Ovary (tissue), 7 donors: ENCODE measurements at regions not wholly inside any gene's neighbourhood (a gene's known extent, or its start where the extent isn't known, plus 50 kb on each side); places are given as distances from the start of the nearest gene placed in this dataset.
"Not testable (repeated sequence)": the region's sequence is repeated elsewhere in the genome, so short reads cannot be mapped to it uniquely, and the experiment has no call there.

ENCODE experiments used
- DNase-seq, 5 donors: peaks; one replicate each; pipeline ENCODE4 v3.0.0-alpha.2; 2019 to 2020
- H3K27ac ChIP-seq, 2 donors: fragments of 200-600 bp; one replicate each; pipeline versions ENCODE4 v1.5.1 to v1.8.0; 2019 to 2022
- H3K27me3 ChIP-seq: fragments of 200-600 bp; one replicate; pipeline ENCODE4 v1.8.0; 2022
- H3K36me3 ChIP-seq: fragments of 200-600 bp; sonication (generic); one replicate; pipeline ENCODE4 v1.5.1; 2019
- H3K4me1 ChIP-seq: one replicate; pipeline ENCODE4 v1.8.1; 2013; ENCODE audit warnings: mild to moderate bottlenecking, moderate library complexity; ENCODE audit not compliant: insufficient read depth
- H3K4me3 ChIP-seq: fragments of 200-600 bp; sonication (generic); one replicate; pipeline ENCODE4 v1.5.1; 2017
- H3K9me3 ChIP-seq, 2 donors: fragments of 200-600 bp in 1 of 2; sonication (generic) in 1 of 2; one replicate each; pipeline versions ENCODE4 v1.5.1 to v1.8.1; 2013 to 2019; ENCODE audit warnings: mild to moderate bottlenecking in 1 of 2, moderate library complexity in 1 of 2
- CTCF ChIP-seq, 3 donors: fragments of 450-650 bp in 2 of 3; fragments of 200-600 bp in 1 of 3; IDR thresholded peaks; one replicate each; pipeline versions ENCODE4 v1.5.1 to v1.8.0; 2016 to 2022; ENCODE audit warnings: antibody characterized with exemption in 3 of 3, mild to moderate bottlenecking in 1 of 3
- EP300 ChIP-seq: sonication (generic); formaldehyde crosslinking; IDR thresholded peaks from one replicate; pipeline ENCODE4 v1.6.1; 2017; ENCODE audit warnings: antibody characterized with exemption
- POLR2A ChIP-seq: fragments of 450-650 bp; IDR thresholded peaks from one replicate; pipeline ENCODE4 v1.6.1; 2017; ENCODE audit warnings: antibody characterized with exemption, mild to moderate bottlenecking, moderate library complexity
- WGBS, 3 donors: extraction: QIAGEN DNeasy Blood & Tissue Kit in 1 of 3; methylation state at CpG; one replicate each; pipeline versions ENCODE4 v1.1.5 to v1.1.7; 2013 to 2017; 5-methylcytosine and 5-hydroxymethylcytosine counted together
- intact Hi-C, 4 donors: fragments of 100-400 bp; cut with DNase I; formaldehyde crosslinking; loops; one replicate each; pipeline versions ENCODE4 v1.11.0 to v1.15.1; 2022 to 2023
- donor health status: DM: no; HTN: no; CAD: no; lungs with moderate emphysema.
- donor health status: DM: no; HTN: no; CAD: no.
- donor health status: Bipolar disorder and iron deficiency.
- donor health status: DM: no; HTN: no; CAD: no.
- donor health status: DM: yes; HTN: yes; CAD: no.

- Histone ChIP-seq H3K4me1 (no peaks in the 10 kb centered on the region), H3K4me3 (no peak overlapping the region), H3K27ac (no peak overlapping the region), H3K36me3 (no peaks in the 10 kb centered on the region), H3K9me3 (no peaks in the 10 kb centered on the region), H3K27me3 (no peaks in the 10 kb centered on the region)
- TF ChIP-seq EP300 (no peak), POLR2A (no peak), CTCF (IDR thresholded peaks at IDR 0.05) (no peak)
- 81 to 87% (median 85%) methylated on average over 3 of the region's 3 CpGs for WGBS, 3 donors
- intact Hi-C loops = no loop called here
- DNase-seq = no peak
These were observed 97.3 kb upstream of the RBM19 start for GRCh38 chr12:114063435-114063834.

- H3K27me3 ChIP-seq, DNase-seq, intact Hi-C loops, H3K27ac ChIP-seq, H3K4me3 ChIP-seq, H3K9me3 ChIP-seq, H3K36me3 ChIP-seq, H3K4me1 ChIP-seq: not testable (repeated sequence)
- 78 to 86% (median 84%) methylated on average over 8 of the region's 8 CpGs for WGBS, 3 donors
These were observed 90.2 kb upstream of the RBM19 start for GRCh38 chr12:114056351-114056750.

DNA sequence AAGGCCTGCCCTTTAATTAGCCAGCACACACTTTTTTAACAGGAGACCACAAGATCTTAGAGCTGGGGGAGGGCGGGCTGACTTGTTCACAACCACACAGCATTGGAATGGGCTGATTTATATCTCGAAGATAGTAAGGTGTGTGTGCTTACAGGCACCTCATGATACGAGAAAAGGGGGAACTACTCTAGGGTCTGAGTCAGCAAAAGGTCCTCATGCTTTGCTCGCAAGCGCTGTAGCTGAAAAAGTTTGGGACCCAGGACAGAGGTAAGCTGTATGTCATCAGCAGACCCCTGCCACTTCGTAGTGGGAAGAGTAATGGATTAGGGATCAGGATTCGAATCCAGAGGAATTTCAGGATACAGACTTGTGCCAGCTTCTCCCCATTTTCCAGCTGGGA, 88.9 kb upstream of the RBM19 start:
- TF ChIP-seq EP300 (no peak), POLR2A (no peak), CTCF (IDR thresholded peaks at IDR 0.05) (no peak)
- intact Hi-C loops = no loop called here
- 62 to 64% (median 64%) methylated on average over 7 of the region's 7 CpGs for WGBS, 3 donors
- H3K27me3 ChIP-seq = no peaks in the 10 kb centered on the region
- no peak for DNase-seq
- H3K9me3 ChIP-seq = no peaks in the 10 kb centered on the region
- H3K27ac ChIP-seq = no peak overlapping the region
- no peak overlapping the region for H3K4me3 ChIP-seq
- H3K36me3 ChIP-seq = no peaks in the 10 kb centered on the region
- no peaks in the 10 kb centered on the region for H3K4me1 ChIP-seq

DNA sequence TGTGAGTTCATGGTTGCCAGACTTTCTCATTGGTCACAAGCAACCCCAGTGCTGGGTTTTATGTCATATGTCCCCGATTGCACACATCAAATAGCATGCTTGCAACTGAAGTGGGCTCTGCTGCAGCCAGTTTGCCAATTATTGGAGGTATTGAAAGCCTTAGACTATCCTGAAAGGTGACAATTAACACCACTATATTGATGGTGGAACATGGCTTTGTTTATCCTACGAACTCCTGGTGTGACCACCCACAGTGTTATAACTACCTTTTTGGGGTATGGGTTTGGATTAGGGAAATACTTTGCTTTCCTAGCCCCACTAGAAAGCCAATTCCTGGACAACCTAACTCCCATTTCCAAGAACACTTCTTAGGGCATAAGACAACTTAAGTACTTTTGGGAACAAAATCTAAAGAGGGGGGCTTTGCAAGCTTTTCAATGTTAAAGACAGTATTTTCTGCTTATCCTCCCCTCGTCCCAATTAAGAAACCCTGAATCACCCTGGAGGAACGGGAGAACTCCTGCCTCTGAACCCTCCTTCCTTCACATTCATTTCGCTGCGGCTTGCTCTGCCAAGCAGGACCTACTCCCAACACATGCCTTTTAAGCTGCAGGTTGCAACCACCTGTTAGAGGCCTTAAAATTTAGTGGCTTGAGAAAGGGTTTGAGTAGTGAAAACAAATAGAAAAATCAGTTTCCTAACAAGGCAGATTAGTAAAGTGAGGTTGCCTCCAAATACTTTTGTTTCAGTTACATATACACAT, 80.3 kb upstream of the RBM19 start:
- WGBS, 3 donors = 32 to 40% (median 37%) methylated on average over 6 of the region's 6 CpGs
- TF ChIP-seq CTCF (IDR thresholded peaks at IDR 0.05) = no peak
- no peak for TF ChIP-seq POLR2A
- no peak for TF ChIP-seq EP300

GRCh38 chr12:114045349-114045748, 79.2 kb upstream of the RBM19 start:
- no peaks in the 10 kb centered on the region for H3K27me3 ChIP-seq
- no peak overlapping the region for H3K4me3 ChIP-seq
- intact Hi-C loops = no loop called here
- no peak overlapping the region for H3K27ac ChIP-seq
- no peak for DNase-seq
- 36 to 49% (median 37%) methylated on average over 7 of the region's 7 CpGs for WGBS, 3 donors
- H3K36me3 ChIP-seq = no peaks in the 10 kb centered on the region
- no peaks in the 10 kb centered on the region for H3K4me1 ChIP-seq
- TF ChIP-seq POLR2A (no peak), EP300 (no peak), CTCF (IDR thresholded peaks at IDR 0.05) (no peak)
- H3K9me3 ChIP-seq = no peaks in the 10 kb centered on the region

More for the DNA sequence above, 80.3 kb upstream of the RBM19 start:
- no peaks in the 10 kb centered on the region for H3K4me1 ChIP-seq
- DNase-seq = no peak
- H3K27me3 ChIP-seq = no peaks in the 10 kb centered on the region
- H3K36me3 ChIP-seq = no peaks in the 10 kb centered on the region
- H3K9me3 ChIP-seq = no peaks in the 10 kb centered on the region
- H3K27ac ChIP-seq = no peak overlapping the region
- H3K4me3 ChIP-seq = no peak overlapping the region
- intact Hi-C loops = no loop called here
